ENCODE measurements at regions not wholly inside any gene's neighbourhood (a gene's known extent, or its start where the extent isn't known, plus 50 kb on each side); places are given as distances from the start of the nearest gene placed in this dataset.

GRCh38 chr2:139296672-139297209 lies 516.6 kb upstream of the NXPH2 start:
- DNase-seq = no peak
- TF ChIP-seq CTCF (IDR thresholded peaks at IDR 0.05; ENCODE audit: partially characterized antibody, unreplicated experiment) = no peak
- no peaks in the 10 kb centered on the region for H3K36me3 Mint-ChIP-seq (ENCODE audit: unreplicated experiment)
- H3K27ac Mint-ChIP-seq (ENCODE audit: unreplicated experiment) = no peak overlapping the region
- H3K4me1 Mint-ChIP-seq (ENCODE audit: low read depth, unreplicated experiment) = no peaks in the 10 kb centered on the region
- no peaks in the 10 kb centered on the region for H3K9me3 Mint-ChIP-seq (ENCODE audit: unreplicated experiment)
- no peak overlapping the region for H3K4me3 Mint-ChIP-seq (ENCODE audit: unreplicated experiment)
- H3K27me3 Mint-ChIP-seq (ENCODE audit: unreplicated experiment) = no peaks in the 10 kb centered on the region

- Mint-ChIP-seq H3K4me1 (ENCODE audit: low read depth, unreplicated experiment) (no peaks in the 10 kb centered on the region), H3K4me3 (ENCODE audit: unreplicated experiment) (no peak overlapping the region), H3K27me3 (ENCODE audit: unreplicated experiment) (no peaks in the 10 kb centered on the region), H3K36me3 (ENCODE audit: unreplicated experiment) (no peaks in the 10 kb centered on the region), H3K27ac (ENCODE audit: unreplicated experiment) (no peak overlapping the region), H3K9me3 (ENCODE audit: unreplicated experiment) (no peaks in the 10 kb centered on the region)
- DNase-seq = no peak
- TF ChIP-seq CTCF (IDR thresholded peaks at IDR 0.05; ENCODE audit: partially characterized antibody, unreplicated experiment) = no peak
Observed at GRCh38 chr2:139293992-139294548, 513.9 kb upstream of the NXPH2 start.

- H3K27me3 Mint-ChIP-seq (ENCODE audit: unreplicated experiment) = no peaks in the 10 kb centered on the region
- H3K4me1 Mint-ChIP-seq (ENCODE audit: low read depth, unreplicated experiment) = no peaks in the 10 kb centered on the region
- no peak for DNase-seq
- no peak overlapping the region for H3K4me3 Mint-ChIP-seq (ENCODE audit: unreplicated experiment)
- TF ChIP-seq CTCF (IDR thresholded peaks at IDR 0.05; ENCODE audit: partially characterized antibody, unreplicated experiment) = no peak
- no peak overlapping the region for H3K27ac Mint-ChIP-seq (ENCODE audit: unreplicated experiment)
- H3K9me3 Mint-ChIP-seq (ENCODE audit: unreplicated experiment) = peaks cover 2% of the 10 kb centered on the region
- peaks cover 13% of the 10 kb centered on the region for H3K36me3 Mint-ChIP-seq (ENCODE audit: unreplicated experiment)
Observed at GRCh38 chr2:139281124-139281523, 500.9 kb upstream of the NXPH2 start.

- Mint-ChIP-seq H3K9me3 (ENCODE audit: unreplicated experiment) (no peaks in the 10 kb centered on the region), H3K4me3 (ENCODE audit: unreplicated experiment) (no peak overlapping the region), H3K27me3 (ENCODE audit: unreplicated experiment) (no peaks in the 10 kb centered on the region), H3K27ac (ENCODE audit: unreplicated experiment) (no peak overlapping the region), H3K4me1 (ENCODE audit: low read depth, unreplicated experiment) (no peaks in the 10 kb centered on the region), H3K36me3 (ENCODE audit: unreplicated experiment) (no peaks in the 10 kb centered on the region)
- TF ChIP-seq CTCF (IDR thresholded peaks at IDR 0.05; ENCODE audit: partially characterized antibody, unreplicated experiment) = no peak
- no peak for DNase-seq
Observed at GRCh38 chr2:139271879-139272278, 491.7 kb upstream of the NXPH2 start.

- DNase-seq = no peak
- no peak for TF ChIP-seq CTCF (IDR thresholded peaks at IDR 0.05; ENCODE audit: partially characterized antibody, unreplicated experiment)
Observed at GRCh38 chr2:139271149-139271548, 491.0 kb upstream of the NXPH2 start.

More at GRCh38 chr2:139271149-139271548, 491.0 kb upstream of the NXPH2 start:
- Mint-ChIP-seq H3K27me3 (ENCODE audit: unreplicated experiment) (no peaks in the 10 kb centered on the region), H3K27ac (ENCODE audit: unreplicated experiment) (no peak overlapping the region), H3K36me3 (ENCODE audit: unreplicated experiment) (no peaks in the 10 kb centered on the region), H3K9me3 (ENCODE audit: unreplicated experiment) (no peaks in the 10 kb centered on the region), H3K4me1 (ENCODE audit: low read depth, unreplicated experiment) (no peaks in the 10 kb centered on the region), H3K4me3 (ENCODE audit: unreplicated experiment) (no peak overlapping the region)

All from glutamatergic neuron (in vitro differentiated cells).